Inflammatory macrophage treated with lipopolysaccharide for 4 hours (primary cell): ENCODE measurements at regions not wholly inside any gene's neighbourhood (a gene's known extent, or its start where the extent isn't known, plus 50 kb on each side); places are given as distances from the start of the nearest gene placed in this dataset.

Experiments used
- DNase-seq: peaks from one replicate; pipeline ENCODE4 v3.0.0-alpha.2; 2020

DNA sequence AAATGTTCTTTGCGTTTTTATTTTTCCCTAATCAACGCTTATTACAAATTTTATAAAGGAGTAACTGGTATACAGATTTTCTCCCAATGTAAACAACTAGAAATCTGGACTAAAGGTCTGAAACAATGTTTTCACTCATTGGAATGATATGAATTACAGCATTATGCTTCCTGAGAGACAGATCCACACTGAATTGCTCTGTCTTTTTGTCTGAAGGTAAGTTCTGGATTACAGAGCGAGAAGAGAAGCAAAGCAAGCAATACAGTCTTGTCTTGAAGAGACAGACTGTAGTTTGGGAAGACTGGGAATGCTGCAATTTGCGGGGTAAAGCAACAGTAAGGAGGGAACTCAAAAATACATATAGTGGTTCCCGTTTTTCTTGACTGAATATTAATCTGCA lies 262.2 kb upstream of the PABPC4L start:
- no peak for DNase-seq

DNA sequence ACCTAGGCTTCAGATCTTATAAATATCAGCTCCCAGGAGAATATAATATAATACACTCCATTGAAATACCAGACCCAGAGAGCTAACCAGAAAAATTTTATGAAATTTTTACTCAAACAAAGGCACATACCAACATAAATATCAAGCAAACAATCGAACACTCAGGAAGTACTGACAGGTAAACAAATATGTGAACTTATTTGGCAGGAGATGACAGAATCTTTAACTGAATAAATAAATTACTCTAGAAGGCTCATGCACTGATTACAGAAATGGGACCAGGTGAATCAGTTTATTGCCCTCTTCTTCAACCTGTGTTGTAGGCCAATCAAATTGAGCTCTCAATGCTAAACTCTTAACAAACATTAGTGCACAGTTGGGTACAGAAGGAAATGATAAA lies 225.2 kb upstream of the PABPC4L start:
- no peak for DNase-seq

DNA sequence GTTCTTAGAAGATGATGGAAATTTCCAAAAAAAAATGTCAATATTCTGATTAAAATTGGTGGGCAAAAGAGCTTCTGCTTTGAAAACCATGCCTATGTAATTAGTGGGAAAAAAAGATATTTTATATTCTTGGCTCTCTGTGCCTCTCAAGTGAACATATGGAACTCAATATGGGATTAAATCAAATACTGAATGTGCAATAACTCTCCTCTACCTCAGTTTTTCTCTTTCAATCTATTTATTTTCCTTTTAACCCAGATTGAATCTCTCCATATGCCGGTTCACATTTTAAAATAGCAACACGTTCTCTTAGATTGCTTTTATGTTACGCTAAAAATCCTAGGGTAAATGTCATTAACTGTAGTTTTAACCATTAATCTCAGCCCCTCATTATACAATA lies 224.2 kb upstream of the PABPC4L start:
- no peak for DNase-seq

DNA sequence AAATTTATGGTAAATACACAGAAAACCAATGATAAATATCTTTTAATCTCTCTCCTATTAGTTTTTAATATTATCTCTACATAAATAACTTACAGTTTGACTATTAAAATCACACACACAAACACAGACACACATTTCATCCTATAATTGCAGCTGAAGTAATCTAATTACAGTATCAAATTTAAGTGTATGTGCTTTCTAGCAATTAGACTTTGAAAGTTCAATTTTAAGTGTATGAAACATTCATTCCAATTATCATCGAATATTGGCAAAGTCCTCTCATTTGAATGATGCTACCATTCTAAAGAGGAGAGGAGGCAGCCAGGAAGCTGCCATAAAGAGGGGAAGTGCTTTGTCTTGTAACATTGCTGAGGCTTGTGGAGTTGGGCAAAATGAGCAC lies 221.2 kb upstream of the PABPC4L start:
- no peak for DNase-seq

DNA sequence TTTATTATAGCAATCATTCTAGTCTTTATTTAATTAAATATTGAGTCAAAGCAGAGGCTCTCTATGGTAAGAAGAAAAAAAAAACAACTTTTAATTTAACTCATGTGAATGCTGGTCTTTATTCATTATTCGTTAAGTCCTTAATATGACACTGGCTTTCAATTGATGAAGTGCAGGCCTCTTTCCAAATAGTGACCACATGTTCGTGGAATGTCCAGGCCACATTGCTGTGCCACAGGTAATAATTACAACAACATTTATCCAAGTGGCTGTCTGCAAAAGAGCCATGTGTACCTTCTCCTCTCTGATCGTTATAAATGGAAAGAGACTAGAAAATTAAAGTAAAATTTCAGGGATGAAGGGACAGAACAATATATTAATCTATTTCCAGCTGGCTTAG lies 220.1 kb upstream of the PABPC4L start:
- DNase-seq: no peak

DNA sequence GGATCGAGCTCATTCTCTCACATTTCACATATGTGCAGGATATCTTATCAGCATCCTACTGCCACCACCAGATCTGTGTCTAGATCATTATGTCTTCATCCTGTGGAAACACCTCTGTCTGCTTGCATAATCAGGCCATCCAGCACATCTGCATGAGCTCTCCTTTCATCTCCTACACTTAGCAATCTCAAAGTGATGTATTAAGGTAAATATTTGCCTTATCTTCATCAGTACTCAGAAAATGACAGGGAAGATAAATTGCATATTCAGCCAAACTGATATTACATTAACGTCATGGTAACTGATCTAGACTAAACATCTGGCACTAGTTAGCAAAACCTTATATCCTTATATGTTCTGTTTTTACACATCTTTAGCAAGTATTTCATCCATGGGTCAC lies 207.3 kb upstream of the PABPC4L start:
- DNase-seq: no peak

DNA sequence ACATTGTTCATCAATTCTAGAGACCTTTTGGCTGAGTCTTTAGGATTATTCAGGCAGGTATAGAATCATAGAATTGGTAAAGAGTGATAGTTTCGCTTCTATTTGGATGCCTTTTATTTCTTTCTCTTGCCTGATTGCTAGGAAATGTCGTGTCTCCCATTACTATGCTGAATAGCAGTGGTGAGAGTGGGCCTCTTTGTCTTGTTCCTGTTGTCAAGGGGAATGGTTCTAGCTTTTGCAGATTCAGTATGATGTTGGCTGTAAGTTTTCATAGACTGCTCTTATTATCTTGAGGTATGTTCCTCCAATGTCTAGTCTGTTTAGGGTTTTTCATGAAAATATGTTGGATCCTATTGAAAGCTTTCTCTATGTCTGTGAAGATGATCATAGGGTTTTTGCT lies 200.2 kb upstream of the PABPC4L start:
- DNase-seq: no peak

DNA sequence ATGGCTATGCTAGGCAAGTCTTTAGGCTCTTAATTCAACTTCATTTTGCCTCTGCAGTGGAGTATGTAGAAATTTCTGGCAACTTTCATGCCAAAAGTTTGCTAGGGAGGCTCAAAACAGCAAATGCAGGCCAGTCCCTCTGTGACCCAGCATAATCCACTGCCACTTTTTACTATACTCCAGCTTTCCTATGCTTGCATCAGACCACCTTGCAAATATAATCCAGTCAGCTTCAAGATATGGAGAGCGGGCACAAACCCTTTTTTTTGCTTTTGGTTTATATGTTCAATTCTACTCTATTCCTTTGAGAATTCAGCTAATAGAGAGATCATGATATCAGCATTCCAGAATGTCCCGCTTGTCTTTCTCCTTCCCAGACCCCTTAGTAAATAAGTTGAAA lies 192.0 kb upstream of the PABPC4L start:
- no peak for DNase-seq

DNA sequence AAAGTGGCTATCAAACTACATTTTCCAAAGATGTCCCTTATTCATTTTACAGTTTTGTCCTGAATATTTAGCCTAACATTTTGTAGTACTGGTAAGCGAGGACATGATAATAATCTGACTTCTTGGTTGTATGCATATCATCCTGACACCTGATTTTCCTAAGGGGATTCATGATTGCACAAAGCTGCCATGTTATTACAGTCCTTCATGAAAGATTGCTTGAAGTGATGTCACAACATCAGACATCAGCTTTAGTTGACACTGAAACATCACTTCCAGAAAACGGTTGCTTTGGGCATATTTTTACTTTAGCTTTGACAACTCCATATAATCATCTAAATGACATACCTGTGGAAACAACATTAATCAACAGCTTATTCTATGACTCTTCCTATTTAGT lies 188.7 kb upstream of the PABPC4L start:
- DNase-seq: no peak

DNA sequence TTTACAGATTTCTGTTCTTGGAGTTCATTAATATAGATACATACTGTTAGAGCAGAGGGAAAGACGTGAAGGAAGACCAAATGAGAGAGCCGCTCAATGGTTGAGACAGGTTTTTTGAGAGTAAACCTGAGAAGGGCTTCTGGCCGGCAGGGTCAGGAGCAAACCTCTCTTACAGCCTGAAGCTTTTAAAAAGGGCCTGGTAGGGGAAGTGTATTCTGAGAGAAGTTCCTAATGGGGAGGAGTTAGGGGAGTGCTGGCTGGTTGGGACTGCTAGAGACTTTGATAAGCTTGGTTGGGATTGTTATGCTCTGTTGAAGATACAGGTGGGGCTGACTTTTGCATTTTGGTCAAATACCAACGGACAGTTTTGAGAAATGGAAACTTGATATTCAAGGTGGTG lies 186.8 kb upstream of the PABPC4L start:
- DNase-seq: no peak

DNA sequence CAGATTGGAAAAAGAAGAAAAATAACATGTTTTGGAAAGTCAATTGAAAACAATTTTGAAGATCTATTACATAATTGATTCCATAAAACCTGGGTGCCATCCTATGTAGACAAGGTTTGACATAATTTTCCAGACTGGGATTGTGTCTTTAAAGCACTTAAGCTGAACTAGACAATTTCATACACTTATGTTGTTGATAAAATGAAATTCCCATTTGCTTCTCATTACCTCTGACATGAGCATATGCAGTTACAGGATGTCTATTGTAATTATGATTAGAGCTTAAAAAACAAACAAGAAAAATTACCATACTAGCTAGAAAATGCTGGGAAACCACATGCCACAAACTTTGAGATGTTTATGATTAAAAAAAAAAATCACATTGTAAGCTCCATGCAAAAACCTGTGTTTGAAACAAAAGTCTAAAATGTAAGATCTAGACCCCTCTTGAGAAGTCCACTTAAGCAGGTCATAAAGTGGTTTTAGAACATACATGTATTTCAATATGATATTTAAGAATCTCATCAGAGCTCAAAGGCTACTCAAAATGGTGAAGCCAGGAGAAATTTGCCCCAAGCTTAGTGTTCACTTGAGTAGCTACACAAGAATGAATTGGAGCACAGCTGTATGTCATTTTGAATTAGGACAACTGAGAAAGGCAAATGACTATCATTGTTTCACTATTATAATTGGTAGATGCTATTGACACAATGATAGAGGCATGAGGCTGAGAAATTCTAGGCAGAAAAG lies 181.1 kb upstream of the PABPC4L start:
- DNase-seq: no peak

DNA sequence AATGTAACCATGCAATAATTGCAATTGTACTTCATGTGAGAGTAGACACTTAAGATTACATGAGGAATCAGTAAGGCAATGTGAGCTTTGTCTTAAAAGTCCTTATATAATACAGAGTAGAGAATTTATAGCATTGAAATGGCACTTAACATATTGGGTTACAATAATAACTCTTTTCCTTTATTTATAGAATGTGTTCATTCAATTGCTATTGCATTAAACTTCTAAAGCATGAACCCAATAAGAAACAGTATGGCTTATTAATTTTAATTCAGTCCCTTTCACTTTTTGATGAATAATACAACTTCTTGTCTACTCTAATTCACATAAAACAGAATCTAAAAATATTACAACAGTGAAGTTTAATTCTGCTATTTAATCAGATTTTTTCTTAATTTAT lies 174.2 kb upstream of the PABPC4L start:
- DNase-seq: no peak

DNA sequence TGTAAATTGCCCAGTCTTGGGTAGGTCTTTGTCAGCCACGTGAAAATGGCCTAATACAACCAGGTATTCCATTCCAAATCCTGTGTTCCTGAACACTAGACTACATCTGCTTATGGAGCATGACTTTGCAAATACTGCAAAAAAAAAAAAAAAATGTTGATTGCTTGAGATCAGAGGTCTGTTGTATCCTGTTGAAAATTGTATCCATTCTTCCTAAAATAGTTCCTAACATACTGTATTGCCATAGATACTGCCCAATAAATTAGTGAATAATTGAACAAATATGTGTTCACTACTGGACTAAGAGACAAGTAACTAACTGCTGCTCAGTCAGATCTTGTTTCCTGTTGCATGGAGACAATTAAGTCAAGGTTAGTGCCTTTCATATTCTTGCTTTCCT lies 164.3 kb upstream of the PABPC4L start:
- DNase-seq: no peak

DNA sequence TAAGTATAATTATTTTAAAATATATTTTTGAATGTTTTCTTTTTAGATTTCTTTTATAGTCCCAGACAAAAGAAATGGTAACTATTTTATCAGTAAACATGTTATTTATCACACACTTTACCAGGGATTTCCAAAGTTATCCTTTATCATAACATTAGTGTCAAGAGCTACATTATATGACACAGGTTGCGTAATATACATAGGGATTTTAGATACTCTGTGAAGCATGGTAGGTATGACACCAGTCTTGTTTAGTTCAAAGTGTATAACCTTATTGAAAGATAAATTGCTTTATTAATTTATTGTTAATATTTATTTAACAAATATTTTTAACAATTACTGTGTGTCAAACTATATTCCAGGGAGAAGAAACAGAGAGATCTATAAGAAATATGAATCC lies 163.3 kb upstream of the PABPC4L start:
- DNase-seq: no peak

DNA sequence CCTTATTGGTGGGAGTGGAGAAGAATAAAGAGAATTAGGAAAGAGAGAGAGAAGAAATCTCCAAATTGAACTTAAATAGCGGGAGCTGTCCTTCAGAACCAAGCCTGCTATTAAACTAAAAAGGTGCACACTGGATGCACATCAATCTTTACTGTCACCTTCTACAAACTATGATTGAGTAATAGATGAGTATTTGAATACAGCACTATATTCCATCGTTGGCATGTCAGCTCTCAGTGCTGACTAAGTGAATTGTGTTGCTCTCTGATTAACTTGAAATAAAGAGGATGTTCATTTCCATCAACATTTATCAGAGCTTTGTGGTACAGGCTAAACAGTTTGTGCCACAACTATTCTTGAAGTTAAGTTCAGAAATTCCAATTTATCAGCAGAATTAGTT lies 143.7 kb upstream of the PABPC4L start:
- no peak for DNase-seq

DNA sequence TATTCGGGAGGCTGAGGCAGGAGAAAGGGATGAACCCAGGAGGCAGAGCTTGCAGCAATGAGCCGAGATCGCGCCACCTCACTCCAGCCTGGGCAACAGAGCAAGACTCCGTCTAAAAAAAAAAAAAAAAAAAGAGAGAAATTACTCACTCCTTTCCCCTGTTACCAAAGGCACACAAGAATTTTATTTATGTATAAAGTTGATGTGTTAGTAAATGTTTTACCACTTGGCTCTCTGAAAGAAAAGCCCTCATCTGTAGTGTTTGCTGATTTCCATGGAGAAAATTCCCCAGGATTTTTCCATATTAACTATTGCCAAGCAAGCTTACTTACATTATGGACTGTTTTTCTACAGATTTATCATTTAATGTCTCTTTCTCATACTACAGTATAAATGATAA lies 142.1 kb upstream of the PABPC4L start:
- DNase-seq: no peak

DNA sequence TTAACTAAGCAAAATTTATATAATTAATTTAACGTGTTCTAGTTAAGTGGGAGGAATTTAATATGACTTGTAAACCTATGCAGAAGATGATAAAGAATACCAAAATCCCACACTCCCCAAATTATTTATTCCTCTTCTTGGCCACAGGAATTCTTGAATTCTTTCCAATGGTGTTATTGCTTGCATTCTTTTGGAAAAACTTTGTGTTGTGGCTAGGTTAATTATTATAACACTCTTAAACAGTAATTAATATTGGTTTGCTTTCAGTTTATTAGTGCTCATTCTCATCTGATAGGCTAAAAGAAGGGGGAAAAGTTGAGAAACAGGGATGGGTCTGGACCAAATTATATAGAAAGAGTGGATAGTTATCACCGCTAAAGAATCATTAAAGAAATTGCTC lies 141.5 kb upstream of the PABPC4L start:
- DNase-seq: no peak

DNA sequence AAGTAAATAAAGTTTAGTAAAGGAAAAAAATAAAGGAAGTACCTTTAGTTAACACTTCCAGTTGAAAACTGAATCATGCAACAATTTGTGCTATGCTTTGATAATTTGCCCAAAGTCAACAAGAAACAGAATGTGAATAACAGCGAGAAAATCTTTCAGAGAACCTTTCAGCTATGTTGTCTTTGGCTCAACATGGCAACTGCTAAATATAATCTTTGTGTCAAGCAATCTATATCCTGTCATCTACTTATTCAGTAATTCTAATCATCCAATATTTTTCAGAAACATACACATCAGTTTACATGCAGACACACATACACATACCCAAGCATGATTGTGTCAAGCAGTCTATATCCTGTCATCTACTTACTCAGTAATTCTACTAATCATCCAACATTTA lies 136.0 kb upstream of the PABPC4L start:
- DNase-seq: no peak

DNA sequence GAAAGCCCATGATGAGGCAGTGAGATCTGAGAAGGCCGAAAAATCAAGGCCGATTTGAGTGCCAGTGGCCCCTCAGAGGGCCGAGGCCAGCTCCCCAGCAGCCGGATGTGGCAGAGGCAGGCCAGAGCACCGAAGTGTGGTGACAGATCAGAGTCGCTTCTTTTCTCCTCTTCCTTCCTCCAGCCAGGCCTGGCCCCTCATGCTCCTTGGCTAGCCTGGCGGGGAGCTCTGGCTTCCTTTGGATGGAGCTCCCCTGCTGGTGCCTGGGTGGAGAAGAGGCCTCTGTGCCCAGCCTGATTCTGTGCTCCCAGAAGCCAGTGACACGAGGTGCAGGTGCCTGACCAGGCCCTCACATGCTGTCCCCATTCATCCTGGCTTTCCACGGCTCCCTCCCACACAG lies 127.2 kb upstream of the PABPC4L start:
- no peak for DNase-seq

DNA sequence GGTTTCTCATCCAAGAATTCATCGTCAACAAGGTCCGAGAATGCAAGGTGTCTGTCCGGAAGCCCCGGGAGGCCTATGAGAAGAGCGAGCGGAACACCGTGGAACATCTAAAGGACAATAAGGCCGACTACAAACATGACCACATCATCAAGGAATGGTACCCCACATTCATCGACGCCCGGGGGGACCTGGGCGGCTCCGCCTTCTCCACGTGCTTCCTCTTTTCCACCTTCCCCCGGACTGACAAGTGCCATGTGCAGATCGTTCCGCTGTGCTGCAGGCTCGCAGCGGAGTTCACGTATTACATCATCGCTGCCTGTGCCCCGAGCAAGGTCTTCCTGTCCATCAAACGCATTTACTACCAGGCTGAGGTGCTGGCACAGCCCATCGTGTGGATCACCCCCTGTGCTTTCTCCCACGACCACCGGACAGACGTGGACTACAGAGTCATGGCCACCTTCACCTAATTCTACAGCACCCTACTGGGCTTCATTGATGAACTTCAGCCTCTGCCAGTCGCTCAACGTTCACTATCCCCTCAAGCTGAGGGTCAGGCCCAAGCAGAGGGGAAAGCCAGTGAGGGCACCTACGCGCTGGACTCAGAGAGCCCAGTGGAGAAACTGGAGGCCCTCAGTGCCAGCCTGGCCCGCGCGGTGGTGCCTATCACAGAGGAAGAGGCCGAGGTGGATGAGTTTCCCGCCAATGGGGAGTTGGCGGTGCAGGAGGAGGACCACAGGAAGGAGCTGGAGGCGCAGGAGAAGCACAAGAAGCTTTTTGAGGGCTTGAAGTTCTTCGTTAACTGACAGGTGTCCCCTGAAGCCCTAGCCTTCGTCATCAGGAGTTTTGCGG lies 125.9 kb upstream of the PABPC4L start:
- no peak for DNase-seq

DNA sequence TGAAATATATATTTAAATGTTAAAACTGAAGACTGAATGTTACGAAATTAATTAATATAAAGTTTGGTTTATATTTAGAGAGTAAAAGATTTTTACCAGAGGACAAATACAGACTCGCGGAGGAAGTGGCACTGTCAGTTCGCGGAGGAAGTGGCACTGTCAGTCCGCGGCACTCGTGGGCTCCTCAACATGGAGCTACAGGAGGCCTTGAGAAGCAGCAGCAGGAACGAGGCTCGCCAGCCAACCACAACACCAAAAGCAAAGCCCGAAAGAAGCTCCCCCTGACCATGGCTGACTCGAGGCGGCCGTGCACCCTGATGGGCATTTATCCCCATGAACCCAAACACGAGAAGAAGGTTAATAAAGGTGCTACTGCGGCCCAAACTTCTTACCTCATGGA lies 125.3 kb upstream of the PABPC4L start:
- DNase-seq: no peak

DNA sequence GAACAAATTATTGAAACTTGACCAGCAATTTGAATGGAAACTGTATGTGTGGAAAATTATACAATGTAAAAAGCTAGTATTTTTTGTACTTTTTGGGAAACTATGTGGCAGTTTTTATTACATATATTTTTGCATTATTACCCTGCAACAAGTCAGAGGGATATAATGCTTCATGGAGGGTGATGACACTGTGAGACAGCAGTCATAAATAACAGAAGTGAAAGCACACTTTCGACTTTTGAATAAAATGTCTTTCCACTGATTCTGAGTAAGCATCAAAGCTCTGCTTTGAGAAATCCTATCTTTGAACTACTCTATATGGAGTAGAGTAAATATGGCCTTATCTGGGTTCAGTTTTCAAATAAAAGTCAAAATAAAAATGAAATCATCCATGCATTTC lies 122.6 kb upstream of the PABPC4L start:
- no peak for DNase-seq

DNA sequence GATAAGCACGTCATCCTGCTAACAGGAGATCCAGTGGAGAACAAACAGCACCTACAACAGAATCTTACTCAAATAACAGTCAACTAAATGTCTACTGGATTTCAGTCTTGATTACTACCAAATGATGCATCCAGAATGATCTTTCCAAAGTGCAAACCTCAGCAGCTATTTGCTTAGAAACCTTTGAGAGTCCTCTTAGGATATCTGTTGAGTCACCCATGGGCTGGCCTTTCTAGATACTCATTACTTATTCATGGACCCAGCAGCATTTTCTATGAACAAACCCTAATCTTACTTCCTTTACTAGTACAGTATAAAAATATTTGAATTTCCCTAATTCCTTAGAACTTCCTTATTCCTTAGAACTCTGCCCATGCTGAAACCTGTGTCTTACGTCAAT lies 118.5 kb upstream of the PABPC4L start:
- DNase-seq: no peak

DNA sequence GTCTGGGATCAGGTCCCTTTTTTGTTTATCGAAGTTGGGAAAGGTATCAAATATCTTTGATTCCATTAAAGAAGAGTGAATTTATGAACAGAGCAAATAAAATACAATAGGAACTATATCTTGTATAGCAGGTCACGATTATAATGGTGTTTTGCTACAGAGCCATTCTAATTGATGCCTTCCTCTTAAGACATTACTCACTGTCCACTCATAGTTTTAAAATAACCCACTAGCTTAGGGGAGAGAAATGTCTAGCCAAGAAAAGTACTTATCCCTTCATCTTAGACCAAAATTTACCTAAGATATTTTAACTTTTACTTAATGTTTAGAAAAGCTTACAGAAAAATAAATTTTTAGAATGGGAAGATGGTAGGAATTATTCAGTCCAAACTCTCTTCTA lies 112.0 kb upstream of the PABPC4L start:
- DNase-seq: no peak

DNA sequence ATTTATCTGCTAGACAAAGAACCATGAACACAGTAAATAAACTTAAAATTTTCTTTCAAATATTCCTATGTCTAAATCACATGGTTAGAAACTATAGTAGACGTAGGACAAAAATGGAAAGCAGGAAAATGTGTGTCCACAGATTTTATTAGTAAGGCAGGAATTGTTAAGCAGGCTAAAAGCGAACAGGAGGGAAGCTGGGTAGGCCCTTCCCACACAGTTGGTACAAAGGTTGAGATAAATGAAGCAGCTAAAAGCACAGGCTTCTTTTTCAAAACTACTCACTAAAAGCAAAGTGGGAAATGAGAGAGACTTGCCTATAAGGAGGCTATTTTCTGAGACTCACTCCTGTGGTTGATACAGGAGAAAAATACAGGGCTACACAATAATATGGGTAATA lies 108.1 kb upstream of the PABPC4L start:
- no peak for DNase-seq
